Breast epithelium (tissue), 4 donors: ENCODE measurements at regions not wholly inside any gene's neighbourhood (a gene's known extent, or its start where the extent isn't known, plus 50 kb on each side); places are given as distances from the start of the nearest gene placed in this dataset.

Experiments
- DNase-seq, 2 donors: peaks; one replicate each; pipeline ENCODE4 v3.0.0-alpha.2; 2019; ENCODE audit warnings: low spot score in 2 of 2
- H3K27ac ChIP-seq, 2 donors: fragments of 200-600 bp; sonication (generic) in 1 of 2; one replicate each; pipeline ENCODE4 v1.5.1; 2016 to 2019; ENCODE audit warnings: mild to moderate bottlenecking in 1 of 2
- H3K27me3 ChIP-seq, 2 donors: fragments of 200-600 bp; sonication (generic) in 1 of 2; one replicate each; pipeline versions ENCODE4 v1.5.1 to v1.6.0; 2017 to 2019; ENCODE audit warnings: control low read depth in 1 of 2, mild to moderate bottlenecking in 1 of 2
- H3K36me3 ChIP-seq: fragments of 200-600 bp; one replicate; pipeline ENCODE4 v1.5.1; 2019
- H3K4me1 ChIP-seq, 2 donors: fragments of 200-600 bp; sonication (generic); one replicate each; pipeline ENCODE4 v1.5.1; 2016 to 2019; ENCODE audit warnings: control low read depth in 1 of 2
- H3K4me3 ChIP-seq, 3 donors: fragments of 200-600 bp; sonication (generic); 1 replicate in 2 of 3; 2 replicates in 1 of 3; pipeline ENCODE4 v1.5.1; 2016 to 2019; ENCODE audit warnings: mild to moderate bottlenecking in 3 of 3, moderate library complexity in 2 of 3
- H3K9me3 ChIP-seq, 2 donors: fragments of 200-600 bp; sonication (generic) in 1 of 2; one replicate each; pipeline ENCODE4 v1.5.1; 2016 to 2019; ENCODE audit warnings: control low read depth in 1 of 2
- POLR2A ChIP-seq: fragments of 450-650 bp; IDR thresholded peaks from one replicate; pipeline ENCODE4 v1.6.1; 2016; ENCODE audit warnings: antibody characterized with exemption, mild to moderate bottlenecking, moderate library complexity
- POLR2AphosphoS5 ChIP-seq, 3 donors: sonication (generic); formaldehyde crosslinking; IDR thresholded peaks; one replicate each; pipeline ENCODE4 v1.6.1; 2017; ENCODE audit warnings: antibody characterized with exemption in 3 of 3
- intact Hi-C: fragments of 100-400 bp; cut with DNase I; formaldehyde crosslinking; loops from one replicate; pipeline ENCODE4 v1.15.1; 2023; ENCODE audit warnings: low total_unique reads
- TF ChIP-seq, protein P1 (sequence below), 3 donors: fragments of 450-650 bp; IDR thresholded peaks; one replicate each; pipeline ENCODE4 v1.5.1; 2016 to 2017; ENCODE audit warnings: antibody characterized with exemption in 3 of 3, mild to moderate bottlenecking in 3 of 3, moderate library complexity in 3 of 3

GRCh38 chr10:71005337-71006305, 117.3 kb upstream of the PCBD1 start:
- intact Hi-C loops = no loop called here
- TF ChIP-seq POLR2A (no peak), POLR2AphosphoS5 (IDR thresholded peaks at IDR 0.05) (no peak)
- TF ChIP-seq, protein P1, sequence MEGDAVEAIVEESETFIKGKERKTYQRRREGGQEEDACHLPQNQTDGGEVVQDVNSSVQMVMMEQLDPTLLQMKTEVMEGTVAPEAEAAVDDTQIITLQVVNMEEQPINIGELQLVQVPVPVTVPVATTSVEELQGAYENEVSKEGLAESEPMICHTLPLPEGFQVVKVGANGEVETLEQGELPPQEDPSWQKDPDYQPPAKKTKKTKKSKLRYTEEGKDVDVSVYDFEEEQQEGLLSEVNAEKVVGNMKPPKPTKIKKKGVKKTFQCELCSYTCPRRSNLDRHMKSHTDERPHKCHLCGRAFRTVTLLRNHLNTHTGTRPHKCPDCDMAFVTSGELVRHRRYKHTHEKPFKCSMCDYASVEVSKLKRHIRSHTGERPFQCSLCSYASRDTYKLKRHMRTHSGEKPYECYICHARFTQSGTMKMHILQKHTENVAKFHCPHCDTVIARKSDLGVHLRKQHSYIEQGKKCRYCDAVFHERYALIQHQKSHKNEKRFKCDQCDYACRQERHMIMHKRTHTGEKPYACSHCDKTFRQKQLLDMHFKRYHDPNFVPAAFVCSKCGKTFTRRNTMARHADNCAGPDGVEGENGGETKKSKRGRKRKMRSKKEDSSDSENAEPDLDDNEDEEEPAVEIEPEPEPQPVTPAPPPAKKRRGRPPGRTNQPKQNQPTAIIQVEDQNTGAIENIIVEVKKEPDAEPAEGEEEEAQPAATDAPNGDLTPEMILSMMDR (IDR thresholded peaks at IDR 0.05) = no peak

DNA sequence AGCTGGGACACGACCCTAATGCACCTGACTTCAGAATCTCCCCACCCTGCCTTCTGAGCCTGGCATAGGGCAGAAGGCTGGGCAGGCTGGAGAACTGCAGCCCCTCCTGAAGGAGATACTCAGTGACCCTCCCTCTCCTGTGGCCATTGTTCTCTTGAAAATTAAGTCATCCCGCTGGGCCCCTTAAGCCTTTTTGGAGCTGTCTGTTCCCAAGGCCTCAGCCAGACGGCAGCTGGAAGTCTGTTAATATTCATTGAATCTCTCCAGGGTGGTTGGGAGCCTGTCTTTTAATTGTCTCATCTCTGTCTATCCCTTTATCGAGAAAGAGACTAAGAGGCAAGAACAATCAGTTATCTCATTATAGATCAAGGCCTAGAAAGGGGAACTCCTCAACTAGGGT, 118.1 kb upstream of the PCBD1 start:
- no peaks in the 10 kb centered on the region for H3K27me3 ChIP-seq
- DNase-seq = no peak
- no peaks in the 10 kb centered on the region for H3K9me3 ChIP-seq
- no peaks in the 10 kb centered on the region for H3K36me3 ChIP-seq
- H3K4me3 ChIP-seq = no peak overlapping the region
- TF ChIP-seq POLR2AphosphoS5 (IDR thresholded peaks at IDR 0.05) (no peak), POLR2A (no peak)
- TF ChIP-seq, protein P1 (IDR thresholded peaks at IDR 0.05) = no peak
- H3K27ac ChIP-seq = no peak overlapping the region
- intact Hi-C loops = no loop called here
- no peaks in the 10 kb centered on the region for H3K4me1 ChIP-seq

More at GRCh38 chr10:71005337-71006305, 117.3 kb upstream of the PCBD1 start:
- no peak overlapping the region for H3K4me3 ChIP-seq
- H3K27ac ChIP-seq = no peak overlapping the region
- H3K4me1 ChIP-seq = no peaks in the 10 kb centered on the region
- H3K36me3 ChIP-seq = no peaks in the 10 kb centered on the region
- DNase-seq = no peak
- no peaks in the 10 kb centered on the region for H3K27me3 ChIP-seq
- H3K9me3 ChIP-seq = no peaks in the 10 kb centered on the region

DNA sequence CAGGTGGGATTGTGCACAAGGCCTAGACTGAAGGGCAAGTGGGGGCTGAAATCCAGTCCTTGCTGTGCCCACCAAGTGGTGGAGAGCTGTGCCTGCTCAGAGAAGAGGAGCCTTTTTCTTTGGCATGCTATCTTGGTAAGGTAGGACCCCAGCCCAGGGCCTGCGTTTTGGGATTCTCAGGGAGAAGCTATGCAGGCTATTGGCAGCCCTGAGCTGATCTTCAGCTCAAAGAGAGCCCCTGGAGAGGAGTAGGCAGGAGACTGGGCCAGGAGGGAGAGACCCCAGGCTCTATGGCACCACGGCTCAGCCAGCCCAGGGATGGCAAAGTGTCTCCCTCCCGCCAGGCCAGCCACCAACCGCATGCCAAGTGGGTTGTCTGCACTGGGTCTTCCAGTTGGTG, 119.2 kb upstream of the PCBD1 start:
- Histone ChIP-seq H3K36me3 (no peaks in the 10 kb centered on the region), H3K27me3 (no peaks in the 10 kb centered on the region), H3K9me3 (no peaks in the 10 kb centered on the region), H3K4me1 (no peaks in the 10 kb centered on the region), H3K4me3 (no peak overlapping the region), H3K27ac (no peak overlapping the region)
- TF ChIP-seq, protein P1 (IDR thresholded peaks at IDR 0.05) = no peak
- TF ChIP-seq POLR2AphosphoS5 (IDR thresholded peaks at IDR 0.05) (no peak), POLR2A (no peak)
- intact Hi-C loops = no loop called here
- no peak for DNase-seq

GRCh38 chr10:71008150-71008549, 119.8 kb upstream of the PCBD1 start:
- no peaks in the 10 kb centered on the region for H3K36me3 ChIP-seq
- intact Hi-C loops = no loop called here
- TF ChIP-seq, protein P1 (IDR thresholded peaks at IDR 0.05) = no peak
- no peak for TF ChIP-seq POLR2AphosphoS5 (IDR thresholded peaks at IDR 0.05)
- TF ChIP-seq POLR2A = no peak

DNA sequence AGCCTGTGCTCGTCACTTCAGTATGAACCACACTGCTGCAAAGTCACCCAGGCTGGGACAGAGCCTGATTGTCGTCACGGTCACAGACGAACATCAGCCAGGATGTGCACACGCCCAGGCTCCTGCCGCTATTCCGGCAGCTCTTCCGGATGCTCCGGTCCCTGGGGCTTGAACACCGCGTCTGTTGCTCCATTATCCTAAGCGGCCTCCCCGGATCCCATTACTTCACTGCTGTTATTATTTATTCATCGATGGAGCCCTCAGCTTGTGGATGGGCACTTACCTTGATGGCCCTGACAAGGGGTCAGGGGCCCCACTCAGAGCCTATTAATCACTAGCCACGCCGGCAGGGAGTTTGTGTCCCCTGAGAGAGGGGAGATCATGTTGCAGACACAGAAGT, 120.8 kb upstream of the PCBD1 start:
- H3K27ac ChIP-seq = no peak overlapping the region
- H3K27me3 ChIP-seq = no peaks in the 10 kb centered on the region
- H3K36me3 ChIP-seq = no peaks in the 10 kb centered on the region
- no peak overlapping the region for H3K4me3 ChIP-seq
- no peaks in the 10 kb centered on the region for H3K9me3 ChIP-seq
- intact Hi-C loops = no loop called here
- DNase-seq = no peak
- no peaks in the 10 kb centered on the region for H3K4me1 ChIP-seq
- TF ChIP-seq POLR2A (no peak), POLR2AphosphoS5 (IDR thresholded peaks at IDR 0.05) (no peak)
- TF ChIP-seq, protein P1 (IDR thresholded peaks at IDR 0.05) = no peak

More at GRCh38 chr10:71008150-71008549, 119.8 kb upstream of the PCBD1 start:
- Histone ChIP-seq H3K27ac (no peak overlapping the region), H3K4me3 (no peak overlapping the region), H3K9me3 (no peaks in the 10 kb centered on the region), H3K27me3 (no peaks in the 10 kb centered on the region), H3K4me1 (no peaks in the 10 kb centered on the region)
- no peak for DNase-seq
